Esophagus squamous epithelium (tissue), 5 donors: ENCODE measurements at regions not wholly inside any gene's neighbourhood (a gene's known extent, or its start where the extent isn't known, plus 50 kb on each side); places are given as distances from the start of the nearest gene placed in this dataset.
"Not testable (repeated sequence)": the region's sequence is repeated elsewhere in the genome, so short reads cannot be mapped to it uniquely, and the experiment has no call there.

Experiments
- DNase-seq: peaks from one replicate; lab custom pipeline; 2025; lab: John Stamatoyannopoulos, UW
- H3K27ac ChIP-seq, 4 donors: fragments of 200-600 bp; sonication (generic); one replicate each; pipeline ENCODE4 v1.5.1; 2016 to 2019; ENCODE audit warnings: mild to moderate bottlenecking in 1 of 4
- H3K27me3 ChIP-seq, 4 donors: fragments of 200-600 bp; sonication (generic); 1 replicate in 3 of 4; 2 replicates in 1 of 4; pipeline versions ENCODE4 v1.5.1 to v1.6.0; 2017 to 2021; ENCODE audit warnings: antibody characterized with exemption in 1 of 4
- H3K36me3 ChIP-seq, 3 donors: fragments of 200-600 bp; sonication (generic); one replicate each; pipeline ENCODE4 v1.5.1; 2016 to 2019
- H3K4me1 ChIP-seq, 3 donors: fragments of 200-600 bp; sonication (generic); one replicate each; pipeline ENCODE4 v1.5.1; 2017 to 2019
- H3K4me3 ChIP-seq, 4 donors: fragments of 200-600 bp; sonication (generic); 1 replicate in 3 of 4; 2 replicates in 1 of 4; pipeline ENCODE4 v1.5.1; 2016 to 2019; ENCODE audit warnings: mild to moderate bottlenecking in 2 of 4, moderate library complexity in 1 of 4
- H3K9me3 ChIP-seq, 3 donors: fragments of 200-600 bp; sonication (generic); one replicate each; pipeline ENCODE4 v1.5.1; 2016 to 2019
- CTCF ChIP-seq, 6 experiments: fragments of 450-650 bp in 4 of 6; fragments of 200-600 bp in 2 of 6; sonication (generic) in 2 of 6; IDR thresholded peaks; one replicate each; pipeline ENCODE4 v1.5.1; 2016 to 2019; ENCODE audit warnings: antibody characterized with exemption in 6 of 6, mild to moderate bottlenecking in 4 of 6, moderate library complexity in 4 of 6
- POLR2A ChIP-seq, 4 donors: fragments of 450-650 bp; IDR thresholded peaks; one replicate each; pipeline ENCODE4 v1.6.1; 2017; ENCODE audit warnings: antibody characterized with exemption in 4 of 4, mild to moderate bottlenecking in 4 of 4, moderate library complexity in 3 of 4
- WGBS, 2 donors: methylation state at CpG; one replicate each; pipeline ENCODE4 v1.1.5; 2018; 5-methylcytosine and 5-hydroxymethylcytosine counted together
- intact Hi-C: fragments of 100-400 bp; cut with DNase I; formaldehyde crosslinking; loops from one replicate; pipeline ENCODE4 v1.15.0; 2022
- donor health status: DM: yes; HTN: yes; CAD: no.

GRCh38 chr13:70995338-70995737, 871.7 kb downstream of the DACH1 start:
- H3K9me3 ChIP-seq: no peaks in the 10 kb centered on the region
- intact Hi-C loops: no loop called here
- TF ChIP-seq POLR2A (IDR thresholded peaks at IDR 0.05) (no peak), CTCF (IDR thresholded peaks at IDR 0.05) (no peak)
- H3K36me3 ChIP-seq: no peaks in the 10 kb centered on the region
- H3K4me1 ChIP-seq: no peaks in the 10 kb centered on the region
- H3K4me3 ChIP-seq: no peak overlapping the region
- H3K27ac ChIP-seq: no peak overlapping the region
- 71 to 89% methylated on average over 1 of the region's 1 CpG for WGBS, 2 donors
- no peaks in the 10 kb centered on the region for H3K27me3 ChIP-seq
- DNase-seq: no peak

GRCh38 chr13:70994191-70994590, 872.8 kb downstream of the DACH1 start:
- no peaks in the 10 kb centered on the region for H3K36me3 ChIP-seq
- intact Hi-C loops: no loop called here
- H3K4me3 ChIP-seq: no peak overlapping the region
- no peak overlapping the region for H3K27ac ChIP-seq
- H3K4me1 ChIP-seq: no peaks in the 10 kb centered on the region
- no peak for DNase-seq
- TF ChIP-seq POLR2A (IDR thresholded peaks at IDR 0.05): no peak
- TF ChIP-seq CTCF (IDR thresholded peaks at IDR 0.05): no peak
- H3K9me3 ChIP-seq: no peaks in the 10 kb centered on the region
- no peaks in the 10 kb centered on the region for H3K27me3 ChIP-seq
- 29 to 67% methylated on average over 1 of the region's 1 CpG for WGBS, 2 donors

GRCh38 chr13:70987043-70987442, 878.8 kb upstream of the KLHL1 start:
- H3K4me3 ChIP-seq: no peak overlapping the region
- intact Hi-C loops: no loop called here
- TF ChIP-seq CTCF (IDR thresholded peaks at IDR 0.05) (no peak), POLR2A (IDR thresholded peaks at IDR 0.05) (no peak)
- 80 to 91% methylated on average over 6 of the region's 6 CpGs for WGBS, 2 donors
- no peaks in the 10 kb centered on the region for H3K9me3 ChIP-seq
- no peaks in the 10 kb centered on the region for H3K27me3 ChIP-seq
- no peak overlapping the region for H3K27ac ChIP-seq
- H3K4me1 ChIP-seq: no peaks in the 10 kb centered on the region
- no peaks in the 10 kb centered on the region for H3K36me3 ChIP-seq
- DNase-seq: no peak

GRCh38 chr13:70985371-70985770, 877.1 kb upstream of the KLHL1 start:
- no peak for TF ChIP-seq POLR2A (IDR thresholded peaks at IDR 0.05)
- no peak for TF ChIP-seq CTCF (IDR thresholded peaks at IDR 0.05)
- DNase-seq: no peak
- no peaks in the 10 kb centered on the region for H3K36me3 ChIP-seq
- intact Hi-C loops: no loop called here
- no peaks in the 10 kb centered on the region for H3K27me3 ChIP-seq
- no peak overlapping the region for H3K4me3 ChIP-seq
- no peaks in the 10 kb centered on the region for H3K4me1 ChIP-seq
- WGBS, 2 donors: 79% methylated on average over 2 of the region's 2 CpGs; no CpG with 5 or more reads in 1 of the 2 donors
- H3K9me3 ChIP-seq: no peaks in the 10 kb centered on the region
- no peak overlapping the region for H3K27ac ChIP-seq

- intact Hi-C loops, DNase-seq, H3K27ac ChIP-seq, H3K4me1 ChIP-seq, H3K27me3 ChIP-seq, H3K4me3 ChIP-seq, H3K36me3 ChIP-seq, H3K9me3 ChIP-seq: not testable (repeated sequence)
Observed at GRCh38 chr13:70981219-70981618, 873.0 kb upstream of the KLHL1 start.

- DNase-seq: no peak
- Histone ChIP-seq H3K36me3 (no peaks in the 10 kb centered on the region), H3K4me3 (no peak overlapping the region), H3K9me3 (no peaks in the 10 kb centered on the region), H3K27ac (no peak overlapping the region), H3K4me1 (no peaks in the 10 kb centered on the region), H3K27me3 (no peaks in the 10 kb centered on the region)
- intact Hi-C loops: no loop called here
- TF ChIP-seq POLR2A (IDR thresholded peaks at IDR 0.05): no peak
- TF ChIP-seq CTCF (IDR thresholded peaks at IDR 0.05): no peak
- WGBS, 2 donors: 65% methylated on average over 5 of the region's 5 CpGs
Observed at GRCh38 chr13:70969321-70969720, 861.1 kb upstream of the KLHL1 start.
